Mesenchymal stem cell (in vitro differentiated cells and primary cell): ENCODE measurements at regions not wholly inside any gene's neighbourhood (a gene's known extent, or its start where the extent isn't known, plus 50 kb on each side); places are given as distances from the start of the nearest gene placed in this dataset.

Source experiments
- DNase-seq: peaks from one replicate; pipeline ENCODE4 v3.0.0-alpha.2; 2013
- H2AFZ ChIP-seq: one replicate; pipeline ENCODE4 v1.6.1; 2013; ENCODE audit warnings: low read depth, mild to moderate bottlenecking, control low read depth, inconsistent platforms, low read length, moderate library complexity
- H2AK5ac ChIP-seq: 2 replicates; pipeline ENCODE4 v1.6.1; 2013; ENCODE audit warnings: low read length, moderate library complexity, mild to moderate bottlenecking, inconsistent platforms; ENCODE audit not compliant: severe bottlenecking
- H2BK120ac ChIP-seq: one replicate; pipeline ENCODE4 v1.6.1; 2013; ENCODE audit warnings: low read depth, mild to moderate bottlenecking, inconsistent platforms, low read length, moderate library complexity
- H2BK12ac ChIP-seq, 2 experiments: one replicate each; pipeline ENCODE4 v1.6.1; 2013; ENCODE audit warnings: inconsistent platforms in 2 of 2, low read length in 2 of 2, mild to moderate bottlenecking in 2 of 2, moderate library complexity in 2 of 2, control low read depth in 1 of 2
- H2BK15ac ChIP-seq: one replicate; pipeline ENCODE4 v1.6.1; 2013; ENCODE audit warnings: mild to moderate bottlenecking, low read depth, inconsistent platforms; ENCODE audit not compliant: poor library complexity, severe bottlenecking
- H2BK5ac ChIP-seq: 2 replicates; pipeline ENCODE4 v1.6.1; 2013; ENCODE audit warnings: low read depth, mild to moderate bottlenecking, low read length, control low read depth, inconsistent platforms; ENCODE audit not compliant: poor library complexity, severe bottlenecking
- H3K14ac ChIP-seq, 2 experiments: one replicate each; pipeline ENCODE4 v1.6.1; 2013; ENCODE audit warnings: inconsistent platforms in 2 of 2, low read length in 2 of 2, control low read depth in 1 of 2, mild to moderate bottlenecking in 1 of 2, moderate library complexity in 1 of 2
- H3K18ac ChIP-seq, 2 experiments: one replicate each; pipeline ENCODE4 v1.6.1; 2013; ENCODE audit warnings: inconsistent platforms in 2 of 2, low read length in 2 of 2, control low read depth in 1 of 2, low read depth in 1 of 2, mild to moderate bottlenecking in 1 of 2
- H3K23ac ChIP-seq, 2 experiments: one replicate each; pipeline ENCODE4 v1.6.1; 2013; ENCODE audit warnings: inconsistent platforms in 2 of 2, low read length in 2 of 2, mild to moderate bottlenecking in 2 of 2, moderate library complexity in 2 of 2, control low read depth in 1 of 2
- H3K27ac ChIP-seq: 2 replicates; pipeline ENCODE4 v1.5.1; 2013; ENCODE audit warnings: mild to moderate bottlenecking, moderate library complexity, low read length, control low read depth, inconsistent platforms; ENCODE audit not compliant: poor library complexity, severe bottlenecking
- H3K27me3 ChIP-seq, 2 experiments: 2 replicates each; pipeline versions ENCODE4 v1.6.1 to v1.7.0; 2013; ENCODE audit warnings: low read length in 2 of 2, mild to moderate bottlenecking in 2 of 2, moderate library complexity in 2 of 2, control low read depth in 1 of 2, inconsistent platforms in 1 of 2; ENCODE audit not compliant: control insufficient read depth in 1 of 2, insufficient read depth in 1 of 2
- H3K36me3 ChIP-seq, 2 experiments: 2 replicates each; pipeline versions ENCODE4 v1.6.1 to v1.7.0; 2013; ENCODE audit warnings: low read length in 2 of 2, control low read depth in 1 of 2, inconsistent platforms in 1 of 2, low read depth in 1 of 2, mild to moderate bottlenecking in 1 of 2; ENCODE audit not compliant: insufficient read depth in 2 of 2, control insufficient read depth in 1 of 2
- H3K4ac ChIP-seq, 2 experiments: one replicate each; pipeline ENCODE4 v1.6.1; 2013; ENCODE audit warnings: inconsistent platforms in 2 of 2, low read length in 2 of 2, mild to moderate bottlenecking in 2 of 2, moderate library complexity in 2 of 2, control low read depth in 1 of 2, low read depth in 1 of 2
- H3K4me1 ChIP-seq: 2 replicates; pipeline ENCODE4 v1.6.1; 2013; ENCODE audit warnings: low read depth, low read length, control low read depth; ENCODE audit not compliant: control insufficient read depth, insufficient read depth
- H3K4me2 ChIP-seq: 2 replicates; pipeline ENCODE4 v1.6.1; 2013; ENCODE audit warnings: low read length, mild to moderate bottlenecking, inconsistent platforms; ENCODE audit not compliant: poor library complexity, severe bottlenecking
- H3K4me3 ChIP-seq, 2 experiments: 2 replicates each; pipeline versions ENCODE4 v1.5.1 to v1.7.0; 2013; ENCODE audit warnings: low read length in 2 of 2, mild to moderate bottlenecking in 2 of 2, control low read depth in 1 of 2, low read depth in 1 of 2; ENCODE audit not compliant: insufficient read depth in 1 of 2
- H3K79me1 ChIP-seq: replicated peaks from 2 replicates; pipeline ENCODE4 v1.6.1; 2013; ENCODE audit warnings: mild to moderate bottlenecking, control low read depth, low read length, inconsistent platforms; ENCODE audit not compliant: poor library complexity, severe bottlenecking
- H3K9ac ChIP-seq: 2 replicates; pipeline ENCODE4 v1.7.0; 2013; ENCODE audit warnings: mild to moderate bottlenecking, low read length, moderate library complexity
- H3K9me3 ChIP-seq: 2 replicates; pipeline ENCODE4 v1.7.0; 2013; ENCODE audit warnings: mild to moderate bottlenecking, low read length; ENCODE audit not compliant: control insufficient read depth
- H4K8ac ChIP-seq: one replicate; pipeline ENCODE4 v1.6.1; 2013; ENCODE audit warnings: inconsistent platforms, mild to moderate bottlenecking, low read length, moderate library complexity
- H4K91ac ChIP-seq: one replicate; pipeline ENCODE4 v1.6.1; 2013; ENCODE audit warnings: mild to moderate bottlenecking, low read length, inconsistent platforms
- WGBS: methylation state at CpG from one replicate; pipeline ENCODE4 v1.1.7; 2013; ENCODE audit warnings: mixed read lengths; 5-methylcytosine and 5-hydroxymethylcytosine counted together

- H3K9me3 ChIP-seq, result peaks cover 3% of the 10 kb centered on the region
- H2BK120ac ChIP-seq, result no peak overlapping the region
- no peaks in the 10 kb centered on the region for H3K79me1 ChIP-seq
- 83% methylated on average over 7 of the region's 7 CpGs for WGBS
- no peaks in the 10 kb centered on the region for H3K4me1 ChIP-seq
- no peaks in the 10 kb centered on the region for H3K36me3 ChIP-seq
- no peak overlapping the region for H4K91ac ChIP-seq
- H3K18ac ChIP-seq, result no peak overlapping the region
- H2BK15ac ChIP-seq, result no peak overlapping the region
- no peak overlapping the region for H2AFZ ChIP-seq
- no peak overlapping the region for H2AK5ac ChIP-seq
- H3K4ac ChIP-seq, result no peak overlapping the region
- H4K8ac ChIP-seq, result no peak overlapping the region
- no peak overlapping the region for H3K14ac ChIP-seq
- DNase-seq, result no peak
- no peak overlapping the region for H3K4me2 ChIP-seq
- H3K27me3 ChIP-seq, result no peaks in the 10 kb centered on the region
- no peak overlapping the region for H3K27ac ChIP-seq
- H2BK12ac ChIP-seq, result no peak overlapping the region
- no peak overlapping the region for H3K9ac ChIP-seq
- H3K4me3 ChIP-seq, result no peak overlapping the region
- no peak overlapping the region for H2BK5ac ChIP-seq
- no peak overlapping the region for H3K23ac ChIP-seq
Observed at GRCh38 chr5:113652161-113652560, 138.7 kb downstream of the YTHDC2 start.

GRCh38 chr5:113654828-113655227 lies 141.3 kb downstream of the YTHDC2 start:
- Histone ChIP-seq H4K8ac (no peak overlapping the region), H3K79me1 (no peaks in the 10 kb centered on the region), H3K4me3 (no peak overlapping the region), H3K27ac (no peak overlapping the region), H3K36me3 (no peaks in the 10 kb centered on the region), H3K4ac (no peak overlapping the region), H2BK120ac (no peak overlapping the region), H2AFZ (no peak overlapping the region), H3K23ac (no peak overlapping the region), H3K9me3 (peaks cover 3% of the 10 kb centered on the region), H3K4me2 (no peak overlapping the region), H3K18ac (no peak overlapping the region), H3K9ac (no peak overlapping the region), H4K91ac (no peak overlapping the region), H2BK5ac (no peak overlapping the region), H3K4me1 (no peaks in the 10 kb centered on the region), H3K14ac (no peak overlapping the region), H3K27me3 (no peaks in the 10 kb centered on the region), H2AK5ac (no peak overlapping the region), H2BK15ac (no peak overlapping the region), H2BK12ac (no peak overlapping the region)
- no peak for DNase-seq
- WGBS, result 70% methylated on average over 3 of the region's 3 CpGs

- Histone ChIP-seq H2BK12ac (no peak overlapping the region), H4K91ac (no peak overlapping the region), H3K9ac (no peak overlapping the region), H3K14ac (no peak overlapping the region), H4K8ac (no peak overlapping the region), H2BK15ac (no peak overlapping the region), H2AFZ (no peak overlapping the region), H3K4me1 (no peaks in the 10 kb centered on the region), H3K4me2 (no peak overlapping the region), H3K27ac (no peak overlapping the region), H3K4me3 (no peak overlapping the region), H3K9me3 (no peaks in the 10 kb centered on the region), H3K4ac (no peak overlapping the region), H3K79me1 (no peaks in the 10 kb centered on the region), H2BK5ac (no peak overlapping the region), H2BK120ac (no peak overlapping the region), H3K23ac (no peak overlapping the region), H3K36me3 (no peaks in the 10 kb centered on the region), H2AK5ac (no peak overlapping the region), H3K27me3 (no peaks in the 10 kb centered on the region), H3K18ac (no peak overlapping the region)
- WGBS, result 79% methylated on average over 3 of the region's 3 CpGs
- DNase-seq, result no peak
Observed at GRCh38 chr5:113660206-113660605, 146.7 kb downstream of the YTHDC2 start.

- Histone ChIP-seq H4K8ac (no peak overlapping the region), H4K91ac (no peak overlapping the region), H2BK12ac (no peak overlapping the region), H3K27me3 (no peaks in the 10 kb centered on the region), H3K79me1 (no peaks in the 10 kb centered on the region), H3K4ac (no peak overlapping the region), H3K9me3 (no peaks in the 10 kb centered on the region), H2BK5ac (no peak overlapping the region), H3K27ac (no peak overlapping the region), H3K9ac (no peak overlapping the region), H3K36me3 (no peaks in the 10 kb centered on the region), H2AFZ (no peak overlapping the region), H2BK15ac (no peak overlapping the region), H3K4me1 (no peaks in the 10 kb centered on the region), H3K23ac (no peak overlapping the region), H2BK120ac (no peak overlapping the region), H2AK5ac (no peak overlapping the region), H3K14ac (no peak overlapping the region), H3K18ac (no peak overlapping the region), H3K4me2 (no peak overlapping the region), H3K4me3 (no peak overlapping the region)
- WGBS, result 100% methylated on average over 1 of the region's 1 CpG
- DNase-seq, result no peak
Observed at GRCh38 chr5:113660706-113661250, 147.3 kb downstream of the YTHDC2 start.
